Activated CD4-positive, alpha-beta T cell treated with anti-CD3 and anti-CD28 coated beads, Interleukin-2, amount 50 U/mL, for 1 hour (primary cell): ENCODE measurements at regions not wholly inside any gene's neighbourhood (a gene's known extent, or its start where the extent isn't known, plus 50 kb on each side); places are given as distances from the start of the nearest gene placed in this dataset.

Experiments
- DNase-seq: peaks from one replicate; pipeline ENCODE4 v3.0.0-alpha.2; 2020

GRCh38 chr1:5711079-5711478 lies 281.1 kb downstream of the NPHP4 start:
- DNase-seq = no peak

- DNase-seq = no peak
These were observed 282.2 kb downstream of the NPHP4 start for GRCh38 chr1:5709976-5710375.

GRCh38 chr1:5709461-5709975 lies 282.7 kb downstream of the NPHP4 start:
- no peak for DNase-seq

DNA sequence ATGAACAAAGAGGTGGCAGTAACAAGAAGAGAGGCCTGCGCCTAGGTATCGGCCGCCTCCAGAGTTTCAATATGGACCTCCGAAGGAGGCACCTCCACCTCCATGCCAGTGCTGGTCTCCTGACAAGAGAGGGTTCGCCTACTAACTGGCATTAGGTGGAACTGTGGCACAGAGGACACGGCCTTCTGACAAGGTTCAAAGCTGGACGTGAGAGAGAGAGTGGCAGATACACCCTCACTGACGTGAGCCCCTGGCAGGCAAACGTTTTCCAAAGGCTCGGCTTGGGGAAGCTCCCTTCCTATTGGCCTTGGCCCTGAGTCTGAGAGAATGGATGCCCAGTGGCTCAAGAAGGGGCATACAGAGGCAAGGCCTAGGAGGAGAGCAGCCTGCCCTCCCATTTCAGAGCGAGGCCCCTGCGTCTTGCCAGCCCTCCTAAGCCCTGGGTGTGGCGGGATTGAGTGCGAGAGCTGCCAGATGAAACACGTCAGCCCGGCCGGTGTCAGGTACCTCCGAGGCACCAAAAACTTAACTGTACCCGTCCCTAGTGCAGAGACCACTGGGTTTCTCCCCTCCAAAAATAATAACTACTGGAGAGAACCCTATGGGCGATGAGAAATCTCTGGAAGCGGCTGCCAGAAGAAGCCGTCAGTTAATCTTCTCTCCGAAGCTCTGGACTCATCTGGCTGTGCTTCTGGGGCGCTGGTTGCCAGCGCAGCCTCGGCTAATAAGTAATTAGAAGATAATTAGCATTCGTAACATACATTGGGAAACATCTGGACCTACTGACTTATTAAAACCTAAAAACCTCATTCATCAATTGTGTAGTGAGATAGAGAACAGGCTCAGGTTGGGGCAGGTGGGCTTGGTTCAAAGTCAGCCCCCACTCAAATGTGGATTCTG lies 283.6 kb downstream of the NPHP4 start:
- no peak for DNase-seq

GRCh38 chr1:5707566-5708345 lies 284.5 kb downstream of the NPHP4 start:
- no peak for DNase-seq

- no peak for DNase-seq
These were observed 286.0 kb downstream of the NPHP4 start for GRCh38 chr1:5706239-5706638.

GRCh38 chr1:5705751-5706150 lies 286.5 kb downstream of the NPHP4 start:
- no peak for DNase-seq

GRCh38 chr1:5704561-5705514 lies 287.4 kb downstream of the NPHP4 start:
- DNase-seq = no peak

DNA sequence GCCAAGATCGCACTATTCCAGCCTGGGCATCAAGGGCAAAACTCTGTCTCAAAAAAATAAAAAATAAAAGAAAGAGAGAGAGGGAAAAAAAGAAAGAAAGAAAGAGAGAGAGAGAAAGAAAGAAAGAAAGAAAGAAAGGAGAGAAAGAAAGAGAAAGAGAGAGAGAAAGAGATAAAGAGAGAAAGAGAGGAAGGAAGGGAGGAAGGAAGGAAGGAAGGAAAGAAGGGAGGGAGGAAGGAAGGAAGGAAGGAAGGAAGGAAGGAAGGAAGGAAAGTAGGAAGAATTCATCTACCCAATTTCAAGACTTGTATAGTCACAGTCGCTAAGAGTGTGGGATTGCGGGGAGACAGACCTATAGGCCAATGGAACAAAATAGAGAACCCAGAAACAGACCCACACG lies 290.6 kb downstream of the NPHP4 start:
- DNase-seq = no peak

DNA sequence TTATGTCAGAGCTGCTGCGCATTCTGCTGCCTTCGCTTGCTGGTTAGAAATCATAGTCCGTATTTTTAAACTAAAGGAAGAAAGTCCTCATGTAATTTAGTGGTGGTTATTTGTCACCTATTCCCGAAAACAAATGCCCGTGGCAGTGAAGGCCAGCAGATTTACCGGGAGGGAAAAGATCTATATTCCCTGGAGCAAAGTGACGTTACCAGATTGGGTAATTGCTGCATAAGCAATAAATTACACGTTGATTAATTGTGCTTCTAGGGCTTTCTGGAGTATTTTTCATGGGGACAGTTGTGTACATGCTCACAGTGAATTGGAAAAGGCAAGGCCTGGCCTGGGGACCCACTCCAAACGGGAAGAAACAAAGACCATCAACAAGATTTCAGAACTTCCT lies 298.7 kb downstream of the NPHP4 start:
- no peak for DNase-seq

- no peak for DNase-seq
These were observed 299.6 kb downstream of the NPHP4 start for GRCh38 chr1:5692664-5693063.

- DNase-seq = no peak
These were observed 300.3 kb downstream of the NPHP4 start for GRCh38 chr1:5691795-5692509.

DNA sequence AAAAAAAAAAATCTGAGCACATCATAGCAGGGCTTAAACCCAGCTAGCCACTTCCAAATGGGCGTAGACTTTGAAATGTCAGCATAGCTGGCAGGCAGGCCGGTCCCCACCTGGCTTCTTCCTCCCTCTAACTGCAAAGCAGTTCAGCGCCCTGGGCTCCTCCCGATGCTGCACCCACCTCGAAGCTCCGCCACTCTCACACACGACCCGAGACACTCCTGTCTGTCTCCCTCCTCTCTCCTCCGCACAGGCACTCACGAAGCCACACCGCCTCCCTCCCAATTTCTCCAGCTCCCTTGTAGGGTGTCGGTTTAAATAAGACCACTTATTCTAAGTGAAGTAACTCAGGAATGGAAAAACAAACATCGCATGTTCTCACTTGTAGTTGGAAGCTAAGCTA lies 301.3 kb downstream of the NPHP4 start:
- DNase-seq = no peak

DNA sequence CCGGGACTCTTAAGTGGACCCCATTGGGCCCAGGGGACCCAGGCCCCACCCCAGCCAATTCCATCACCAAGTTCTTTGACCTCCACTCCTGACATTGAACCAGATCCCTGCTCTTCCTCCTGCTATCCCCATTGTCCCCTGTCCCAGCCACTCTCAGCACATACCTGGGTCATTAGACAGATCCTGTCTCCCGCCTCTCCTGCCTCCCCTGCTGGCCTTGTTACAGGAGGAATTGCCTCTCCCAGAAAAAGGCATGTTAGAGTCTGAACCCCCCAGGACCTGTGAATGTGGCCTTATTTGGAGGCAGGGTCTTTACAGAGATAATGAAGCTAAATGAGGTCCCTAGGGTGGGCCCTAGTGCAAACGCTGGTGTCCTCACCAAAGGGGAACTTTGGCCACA lies 301.9 kb downstream of the NPHP4 start:
- DNase-seq = no peak

- no peak for DNase-seq
These were observed 303.8 kb downstream of the NPHP4 start for GRCh38 chr1:5688081-5689077.

- no peak for DNase-seq
These were observed 305.1 kb downstream of the NPHP4 start for GRCh38 chr1:5686925-5687706.

GRCh38 chr1:5686195-5686594 lies 306.0 kb downstream of the NPHP4 start:
- no peak for DNase-seq

DNA sequence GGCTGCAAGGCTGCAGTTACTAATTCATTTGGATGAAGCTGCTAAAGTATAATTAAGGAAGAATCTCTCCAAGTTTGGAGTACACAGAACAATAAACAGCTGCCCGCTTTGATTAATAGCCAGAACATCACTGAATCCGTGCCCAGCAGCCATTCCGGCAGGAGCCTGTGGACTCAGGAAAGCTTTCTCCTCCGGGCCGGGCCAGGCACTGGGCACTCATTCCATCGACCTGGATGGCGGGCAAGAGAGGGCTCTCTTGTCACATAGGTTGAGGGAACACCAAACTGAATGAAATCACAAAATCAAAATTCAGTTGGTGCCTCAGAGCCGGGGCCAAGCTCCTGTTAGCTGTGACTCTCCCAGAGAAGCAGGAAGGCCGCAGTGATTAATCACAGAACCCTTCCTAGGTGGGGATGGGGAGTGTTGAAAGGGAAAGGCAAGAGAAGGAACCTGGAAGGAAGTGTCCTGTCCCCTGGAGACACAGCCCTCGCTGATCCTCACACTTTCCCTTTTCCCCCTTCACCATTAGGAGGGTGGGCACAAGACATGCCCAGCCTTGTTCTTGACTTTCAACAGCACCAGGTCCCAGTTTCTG lies 306.7 kb downstream of the NPHP4 start:
- no peak for DNase-seq

DNA sequence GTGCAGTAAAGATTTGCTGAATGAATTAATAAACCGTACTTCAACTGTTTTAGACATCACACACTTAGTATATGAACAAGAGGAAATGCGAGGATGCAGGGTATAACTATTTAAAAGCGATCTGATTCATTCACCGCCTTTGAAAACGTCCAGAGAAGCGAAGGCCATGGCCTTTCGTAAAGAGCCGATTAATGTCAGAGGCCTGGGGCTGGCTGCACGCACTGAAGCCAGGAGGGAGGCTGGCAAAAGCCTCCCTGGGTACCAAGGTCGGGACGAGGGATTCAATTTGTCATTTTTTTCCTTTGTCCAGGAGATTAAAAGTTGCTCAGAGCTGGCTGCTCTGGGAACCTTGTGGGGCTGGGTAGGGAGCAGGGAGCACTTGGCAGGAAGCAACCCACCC lies 307.4 kb downstream of the NPHP4 start:
- no peak for DNase-seq

DNA sequence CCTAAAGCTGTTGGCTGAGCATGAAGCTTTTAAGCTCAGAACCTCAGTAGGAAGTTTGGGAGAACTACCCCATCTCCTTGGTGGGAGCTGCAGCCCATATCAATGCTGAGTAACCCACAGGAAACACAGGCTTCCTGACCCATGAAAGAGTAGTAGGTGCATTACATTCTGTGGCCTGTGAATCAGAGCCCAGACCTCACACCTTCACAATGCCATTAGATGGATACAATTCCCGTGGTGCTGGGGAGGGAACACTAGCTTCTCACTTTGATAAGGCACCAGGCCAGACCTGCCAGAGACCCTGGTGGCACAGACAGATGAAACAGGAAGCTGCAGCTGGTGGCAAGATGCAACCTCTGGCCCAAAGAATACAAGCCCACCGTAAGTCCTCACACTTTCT lies 308.8 kb downstream of the NPHP4 start:
- DNase-seq = no peak
